ENCODE measurements at regions not wholly inside any gene's neighbourhood (a gene's known extent, or its start where the extent isn't known, plus 50 kb on each side); places are given as distances from the start of the nearest gene placed in this dataset.
A peak's percentile ranks its signal among the peaks of the same experiment; 100 is the strongest.

- H3K4me3 ChIP-seq (ENCODE audit: low read length) = no peak overlapping the region
- DNase-seq (ENCODE audit: low read depth, low spot score) = no peak
These were observed 168.5 kb downstream of the CDC5L start for GRCh38 chr6:44556046-44556445.

- DNase-seq (ENCODE audit: low read depth, low spot score) = no peak
These were observed 170.7 kb downstream of the CDC5L start for GRCh38 chr6:44558024-44558831.

GRCh38 chr6:44558832-44559251, 171.3 kb downstream of the CDC5L start:
- no peak overlapping the region for H3K4me3 ChIP-seq (ENCODE audit: low read length)
- no peak for DNase-seq (ENCODE audit: low read depth, low spot score)

More at GRCh38 chr6:44558024-44558831, 170.7 kb downstream of the CDC5L start:
- no peak overlapping the region for H3K4me3 ChIP-seq (ENCODE audit: low read length)

GRCh38 chr6:44559486-44560270, 172.2 kb downstream of the CDC5L start:
- H3K4me3 ChIP-seq (ENCODE audit: low read length) = no peak overlapping the region
- no peak for DNase-seq (ENCODE audit: low read depth, low spot score)

GRCh38 chr6:44560458-44561059, 173.1 kb downstream of the CDC5L start:
- DNase-seq (ENCODE audit: low read depth, low spot score) = no peak
- no peak overlapping the region for H3K4me3 ChIP-seq (ENCODE audit: low read length)

- peak; percentile 45 for DNase-seq (ENCODE audit: low read depth, low spot score)
- H3K4me3 ChIP-seq (ENCODE audit: low read length) = peak overlapping the region; percentile 8
These were observed 173.6 kb downstream of the CDC5L start for GRCh38 chr6:44561060-44561623.

- H3K4me3 ChIP-seq (ENCODE audit: low read length) = no peak overlapping the region
- no peak for DNase-seq (ENCODE audit: low read depth, low spot score)
These were observed 174.5 kb downstream of the CDC5L start for GRCh38 chr6:44561832-44562665.

- no peak overlapping the region for H3K4me3 ChIP-seq (ENCODE audit: low read length)
- DNase-seq (ENCODE audit: low read depth, low spot score) = no peak
These were observed 175.9 kb downstream of the CDC5L start for GRCh38 chr6:44563397-44563796.

GRCh38 chr6:44564906-44565524, 177.5 kb downstream of the CDC5L start:
- DNase-seq (ENCODE audit: low read depth, low spot score) = no peak
- H3K4me3 ChIP-seq (ENCODE audit: low read length) = no peak overlapping the region

- DNase-seq (ENCODE audit: low read depth, low spot score) = no peak
- no peak overlapping the region for H3K4me3 ChIP-seq (ENCODE audit: low read length)
These were observed 179.9 kb downstream of the CDC5L start for GRCh38 chr6:44567406-44567805.

GRCh38 chr6:44569131-44569530, 181.6 kb downstream of the CDC5L start:
- no peak for DNase-seq (ENCODE audit: low read depth, low spot score)
- no peak overlapping the region for H3K4me3 ChIP-seq (ENCODE audit: low read length)

GRCh38 chr6:44569931-44570385, 182.5 kb downstream of the CDC5L start:
- no peak for DNase-seq (ENCODE audit: low read depth, low spot score)
- H3K4me3 ChIP-seq (ENCODE audit: low read length) = no peak overlapping the region

- DNase-seq (ENCODE audit: low read depth, low spot score) = no peak
- H3K4me3 ChIP-seq (ENCODE audit: low read length) = no peak overlapping the region
These were observed 184.0 kb downstream of the CDC5L start for GRCh38 chr6:44571510-44571909.

GRCh38 chr6:44572346-44572745, 184.8 kb downstream of the CDC5L start:
- no peak for DNase-seq (ENCODE audit: low read depth, low spot score)
- H3K4me3 ChIP-seq (ENCODE audit: low read length) = no peak overlapping the region

- DNase-seq (ENCODE audit: low read depth, low spot score) = no peak
- H3K4me3 ChIP-seq (ENCODE audit: low read length) = no peak overlapping the region
These were observed 188.1 kb downstream of the CDC5L start for GRCh38 chr6:44575644-44576043.

GRCh38 chr6:44576132-44576631, 188.7 kb downstream of the CDC5L start:
- H3K4me3 ChIP-seq (ENCODE audit: low read length) = no peak overlapping the region
- DNase-seq (ENCODE audit: low read depth, low spot score) = no peak

GRCh38 chr6:44580901-44581300, 193.4 kb downstream of the CDC5L start:
- no peak overlapping the region for H3K4me3 ChIP-seq (ENCODE audit: low read length)
- DNase-seq (ENCODE audit: low read depth, low spot score) = no peak

GRCh38 chr6:44582930-44583329, 195.4 kb downstream of the CDC5L start:
- H3K4me3 ChIP-seq (ENCODE audit: low read length) = no peak overlapping the region
- DNase-seq (ENCODE audit: low read depth, low spot score) = no peak

Measured in Jurkat, Clone E6-1 (cell line).